ENCODE measurements at regions not wholly inside any gene's neighbourhood (a gene's known extent, or its start where the extent isn't known, plus 50 kb on each side); places are given as distances from the start of the nearest gene placed in this dataset.

DNA sequence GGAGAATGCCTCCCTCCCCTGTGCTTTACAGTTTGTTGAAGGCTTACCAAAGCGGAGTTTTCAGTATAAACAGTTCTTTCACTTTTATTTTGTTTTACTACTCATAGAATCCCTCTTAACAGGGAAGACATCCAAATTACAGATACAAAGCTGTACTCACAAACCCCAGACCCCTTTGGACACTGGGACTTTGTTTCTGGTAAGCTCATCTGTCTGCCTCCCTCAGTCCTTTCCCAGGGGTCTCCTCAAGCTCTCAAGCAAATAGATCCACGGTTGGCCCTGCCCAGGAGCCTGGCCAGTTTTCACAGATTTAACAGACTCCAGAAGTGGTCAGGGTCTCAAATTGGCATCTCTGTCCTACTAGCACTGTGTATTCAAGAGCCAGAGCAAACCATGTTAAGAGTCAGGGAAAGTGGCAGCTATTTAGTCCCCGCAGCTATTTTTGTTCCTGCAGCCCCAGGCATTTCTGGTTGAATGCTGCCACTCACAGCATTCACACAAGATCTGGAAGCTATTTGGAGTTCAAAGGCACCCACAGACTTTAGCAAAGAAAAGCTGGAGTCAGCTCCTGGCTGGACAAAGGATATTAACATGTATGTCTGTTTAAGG, 54.2 kb downstream of the TMEM100 start:
- DNase-seq: no peak

DNA sequence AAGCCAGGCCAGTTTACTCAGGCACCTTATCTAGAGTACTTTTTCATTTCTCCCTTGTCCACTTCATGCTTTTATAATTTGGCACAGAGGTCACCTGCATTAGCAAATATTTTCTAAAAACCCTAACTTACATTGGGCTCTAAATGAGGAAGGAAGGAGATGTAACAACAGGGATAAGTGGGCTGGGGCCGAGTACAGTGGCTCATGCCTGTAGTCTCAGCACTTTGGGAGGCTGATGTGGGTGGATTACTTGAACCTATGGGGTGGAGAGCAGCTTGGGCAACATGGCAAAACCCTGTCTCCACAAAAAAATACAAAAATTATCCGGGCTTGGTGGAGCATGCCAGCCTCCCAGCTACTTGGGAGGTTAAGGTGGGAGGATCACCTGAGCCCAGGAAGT, 55.9 kb downstream of the TMEM100 start:
- DNase-seq: no peak

DNA sequence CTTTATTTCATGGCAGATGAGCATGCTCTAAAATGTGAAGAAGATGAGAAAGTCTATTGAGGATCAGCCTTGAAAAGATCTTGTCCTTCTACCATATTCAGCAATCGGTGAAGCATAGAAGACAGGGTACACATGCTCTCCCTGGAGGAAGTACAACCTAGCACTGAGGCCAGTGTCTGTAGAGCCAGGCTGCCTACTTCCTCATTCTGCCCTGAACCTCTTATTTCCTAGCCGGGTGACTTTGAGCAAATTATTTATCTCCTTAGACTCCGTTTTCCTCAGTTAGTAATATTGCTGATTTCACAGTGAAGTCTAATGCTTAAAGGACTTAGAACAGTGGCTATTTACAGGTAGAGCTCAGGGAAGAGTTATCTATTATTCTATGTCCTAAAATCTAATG, 58.4 kb downstream of the TMEM100 start:
- DNase-seq: no peak

DNA sequence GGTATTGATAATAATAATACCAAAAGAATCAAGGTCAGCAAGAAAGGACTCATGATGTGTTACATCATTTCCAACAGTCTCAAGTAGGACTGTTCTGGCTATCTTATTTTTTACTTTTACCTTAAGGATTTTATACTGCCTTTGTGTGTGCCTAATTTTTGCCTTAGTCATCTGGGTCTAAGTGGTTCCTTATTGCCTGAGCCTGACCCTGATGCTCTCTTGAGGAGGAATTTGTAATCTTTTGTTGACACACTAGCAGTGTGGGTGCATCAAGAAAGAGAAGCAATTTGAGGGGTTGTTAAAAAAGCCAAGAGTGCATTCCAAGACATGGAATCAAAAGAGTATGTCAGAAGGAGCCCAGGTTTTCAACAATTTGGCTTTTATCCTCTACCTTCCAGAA, 59.3 kb downstream of the TMEM100 start:
- no peak for DNase-seq

DNA sequence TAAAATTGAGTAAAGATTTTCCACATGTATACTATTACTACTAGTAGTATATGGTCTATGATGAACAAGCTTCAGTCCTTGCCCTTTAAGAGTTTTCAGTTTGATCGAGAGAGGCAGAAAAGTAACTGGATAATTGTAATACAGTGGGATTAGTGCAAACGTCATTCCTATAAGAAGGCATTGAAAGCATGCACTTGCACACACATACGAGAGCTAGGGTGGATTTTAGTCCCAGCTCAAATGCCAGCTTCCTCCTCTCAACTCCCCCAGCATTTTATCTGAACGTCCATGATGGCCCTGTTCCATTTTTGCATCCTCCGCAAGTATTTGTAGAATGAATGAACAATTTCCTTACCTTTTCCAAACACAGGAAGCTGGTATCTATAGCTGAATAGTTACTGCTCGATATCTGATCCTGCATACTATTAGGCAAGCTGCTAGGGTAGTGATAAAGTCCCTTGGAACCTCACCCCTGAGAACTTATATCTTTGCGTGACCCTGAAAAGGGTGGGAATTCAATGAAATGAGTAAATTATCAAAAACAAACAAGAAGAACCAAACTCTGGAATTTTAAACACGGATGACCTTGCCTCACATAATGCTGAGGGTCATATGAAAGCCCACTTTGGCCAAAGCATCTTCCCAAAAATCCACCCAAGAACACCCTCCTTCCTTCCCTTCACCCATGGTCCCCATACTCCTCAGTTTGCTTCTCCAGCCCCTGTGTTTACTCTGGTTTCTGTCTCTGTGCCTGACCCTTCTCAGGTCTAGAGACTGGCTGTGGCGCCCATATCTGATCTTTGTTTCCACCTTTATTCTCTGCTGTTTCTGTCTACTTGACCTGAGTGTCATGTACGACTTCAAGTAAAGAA, 60.5 kb downstream of the TMEM100 start:
- no peak for DNase-seq

DNA sequence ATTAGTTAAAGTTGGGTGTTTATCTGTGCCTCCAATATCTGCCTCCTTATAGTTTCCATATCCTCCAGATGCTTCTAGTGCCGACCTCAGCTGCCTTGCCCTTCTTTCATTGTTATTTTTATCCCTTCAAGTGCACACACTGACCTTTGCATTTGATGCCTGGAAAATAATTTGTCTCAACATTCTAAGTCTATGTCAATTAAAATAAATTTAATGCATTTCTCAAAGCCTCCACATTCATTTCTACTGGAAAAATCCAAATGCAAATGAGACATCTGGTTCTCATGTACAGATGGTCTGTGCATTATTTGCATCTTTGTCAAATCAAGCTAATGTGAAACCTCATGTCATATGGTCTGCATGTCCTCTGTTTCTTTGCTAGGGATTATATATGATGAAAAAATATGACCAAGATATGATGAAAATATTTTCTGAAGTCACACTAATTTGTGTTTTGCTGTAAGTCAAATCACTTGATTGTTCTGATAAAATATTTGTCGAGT, 61.4 kb downstream of the TMEM100 start:
- DNase-seq: no peak

DNA sequence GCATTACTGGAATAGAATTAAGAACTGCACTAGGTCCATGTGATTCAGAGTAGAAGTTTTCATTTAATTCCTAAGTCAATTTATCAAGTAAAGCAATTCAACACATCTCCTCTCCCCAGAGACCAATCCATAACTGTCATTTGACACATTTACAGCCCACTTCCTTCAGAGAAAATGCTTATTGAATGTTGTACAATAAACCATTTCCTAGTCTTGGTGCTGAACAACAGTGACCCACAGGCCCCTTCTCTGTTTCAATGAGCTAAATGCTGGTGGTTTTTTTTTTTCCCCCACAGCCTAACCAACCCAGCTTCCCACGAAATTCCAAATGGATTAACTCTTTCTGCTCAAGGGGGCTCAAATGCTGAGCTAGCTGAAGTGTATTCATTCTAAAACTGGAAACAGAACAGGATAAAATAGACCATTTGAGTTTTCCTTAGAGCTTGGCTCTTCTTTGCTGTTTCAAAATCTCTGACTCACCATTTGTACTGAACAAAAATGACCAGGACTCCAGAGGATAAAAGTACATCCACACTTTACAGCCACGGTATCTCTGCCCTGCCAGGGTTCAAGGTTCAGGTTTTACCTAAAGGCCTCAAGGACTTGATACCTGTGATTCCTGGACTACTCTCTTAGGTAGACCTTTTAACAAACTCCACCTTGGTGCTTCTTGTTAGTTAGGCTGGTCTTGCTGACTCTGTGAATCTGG, 62.3 kb downstream of the TMEM100 start:
- no peak for DNase-seq

DNA sequence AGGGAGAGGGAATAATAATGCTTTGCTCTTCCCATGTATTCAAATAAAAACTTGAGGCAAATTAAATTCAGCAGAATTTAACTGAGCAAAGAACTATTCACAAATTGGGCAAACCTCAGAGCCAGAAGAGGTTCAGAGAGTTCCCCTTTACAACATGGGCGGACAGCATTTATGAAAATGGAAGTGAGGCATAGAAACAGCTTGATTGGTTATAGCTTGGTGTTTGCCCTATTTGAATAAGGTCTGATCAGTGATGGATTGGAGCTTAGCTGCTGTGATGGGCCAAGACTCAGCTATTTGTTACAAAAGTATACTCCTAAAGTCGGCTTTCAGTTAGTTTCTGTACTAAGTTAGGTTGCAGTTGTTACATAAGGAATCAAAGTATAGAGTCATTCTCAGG, 63.0 kb downstream of the TMEM100 start:
- no peak for DNase-seq

DNA sequence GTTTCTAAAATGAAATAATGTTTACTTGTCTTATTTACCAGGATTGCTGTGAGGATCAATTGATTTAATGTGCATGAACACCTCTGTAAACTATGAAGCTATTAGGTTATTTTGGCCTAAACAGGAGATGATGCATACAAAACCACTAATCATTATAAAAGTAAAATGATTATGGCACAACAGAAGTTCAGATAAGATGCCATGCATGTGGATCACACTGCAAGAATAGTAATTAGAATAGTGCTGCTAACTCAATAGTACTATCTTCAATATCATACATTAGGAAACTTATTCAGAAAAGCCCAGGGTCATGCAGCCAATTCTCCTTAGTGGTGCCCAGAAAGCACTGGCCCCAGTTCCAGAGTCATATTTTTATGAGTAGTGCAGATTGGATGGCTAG, 66.9 kb downstream of the TMEM100 start:
- no peak for DNase-seq

DNA sequence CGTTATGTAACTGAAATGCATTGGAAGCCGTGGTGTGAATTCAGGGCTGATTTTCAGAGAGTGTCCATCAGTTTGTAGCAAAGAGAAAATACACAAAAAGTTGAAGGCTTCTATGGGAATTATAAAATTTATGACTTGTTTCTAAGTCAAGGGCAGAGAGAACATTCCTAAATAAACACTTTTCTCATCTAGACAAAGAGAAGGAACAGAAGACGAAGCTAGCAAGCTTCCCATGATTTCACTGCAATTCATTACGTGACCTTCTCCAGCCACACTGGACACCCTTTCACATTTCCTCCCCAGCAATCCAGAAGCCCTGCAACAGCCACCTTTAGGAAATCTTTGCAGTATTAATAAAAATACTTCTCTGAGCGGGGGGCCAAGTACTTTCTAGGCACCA, 67.8 kb downstream of the TMEM100 start:
- DNase-seq: no peak

DNA sequence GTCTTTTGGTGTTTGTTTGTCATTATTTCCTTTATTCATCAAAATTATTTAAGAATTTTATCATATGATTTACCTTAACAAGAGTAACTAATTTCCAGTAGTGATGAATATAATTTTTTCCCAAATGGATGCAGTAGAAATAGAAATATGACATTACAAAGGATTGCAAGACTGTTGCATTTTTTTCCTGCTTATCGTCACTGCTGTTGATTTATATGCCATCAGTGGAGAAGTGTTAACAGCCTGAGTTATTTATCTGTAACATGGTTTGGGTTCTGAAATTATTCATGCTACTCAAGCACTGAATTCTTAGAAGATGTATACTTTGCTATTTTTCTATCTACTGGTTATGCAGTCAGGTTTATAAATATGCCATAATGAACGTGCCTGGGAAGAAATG, 68.6 kb downstream of the TMEM100 start:
- DNase-seq: no peak

DNA sequence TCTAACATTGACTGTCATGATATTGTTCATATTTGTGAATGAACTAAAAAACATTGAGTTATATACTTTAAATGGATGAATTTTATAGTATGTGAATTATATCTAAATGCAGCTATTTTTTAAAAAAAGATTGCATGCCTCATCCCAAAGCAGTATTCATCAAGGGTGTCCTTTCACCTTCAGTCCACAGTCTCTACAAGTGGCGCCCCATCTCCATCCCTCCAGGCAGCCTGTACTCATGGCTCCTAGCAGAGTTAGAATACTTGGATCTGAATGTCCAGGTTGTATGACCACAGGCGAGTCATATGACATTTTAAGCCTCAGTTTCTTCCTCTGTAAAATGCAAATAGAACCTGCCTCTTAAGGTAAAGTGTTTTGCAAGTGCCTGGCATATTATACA, 69.8 kb downstream of the TMEM100 start:
- DNase-seq: no peak

DNA sequence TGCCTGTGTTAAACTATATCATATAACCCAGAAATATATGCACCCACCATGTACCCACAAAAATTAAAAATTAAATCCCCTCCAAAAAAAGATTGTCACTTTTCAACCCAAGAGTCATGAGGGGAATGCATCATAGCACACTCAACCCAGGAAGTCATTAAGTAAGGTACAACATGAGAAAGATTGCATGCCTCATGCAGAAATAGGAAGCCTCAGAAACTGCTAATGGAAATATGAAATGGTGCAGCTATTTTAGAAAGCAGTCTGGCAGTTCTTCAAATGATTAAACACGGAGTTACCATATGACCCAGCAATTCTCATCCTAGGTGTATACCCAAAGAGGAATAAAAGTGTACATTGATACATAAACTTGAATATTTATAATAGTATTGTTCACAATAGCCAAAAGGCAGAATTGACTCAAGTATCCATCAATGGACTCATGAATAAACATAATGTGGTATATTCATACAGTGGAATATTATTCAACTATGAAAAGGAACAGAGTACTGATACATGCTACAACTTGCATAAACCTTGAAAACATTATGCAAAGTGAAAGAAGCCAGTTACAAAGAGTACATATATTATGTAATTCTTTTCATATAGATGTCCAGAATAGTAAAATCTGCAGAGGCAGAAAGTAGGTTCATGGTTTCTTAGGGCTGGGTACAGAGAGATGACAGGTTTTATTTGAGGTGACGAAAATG, 70.4 kb downstream of the TMEM100 start:
- no peak for DNase-seq

DNA sequence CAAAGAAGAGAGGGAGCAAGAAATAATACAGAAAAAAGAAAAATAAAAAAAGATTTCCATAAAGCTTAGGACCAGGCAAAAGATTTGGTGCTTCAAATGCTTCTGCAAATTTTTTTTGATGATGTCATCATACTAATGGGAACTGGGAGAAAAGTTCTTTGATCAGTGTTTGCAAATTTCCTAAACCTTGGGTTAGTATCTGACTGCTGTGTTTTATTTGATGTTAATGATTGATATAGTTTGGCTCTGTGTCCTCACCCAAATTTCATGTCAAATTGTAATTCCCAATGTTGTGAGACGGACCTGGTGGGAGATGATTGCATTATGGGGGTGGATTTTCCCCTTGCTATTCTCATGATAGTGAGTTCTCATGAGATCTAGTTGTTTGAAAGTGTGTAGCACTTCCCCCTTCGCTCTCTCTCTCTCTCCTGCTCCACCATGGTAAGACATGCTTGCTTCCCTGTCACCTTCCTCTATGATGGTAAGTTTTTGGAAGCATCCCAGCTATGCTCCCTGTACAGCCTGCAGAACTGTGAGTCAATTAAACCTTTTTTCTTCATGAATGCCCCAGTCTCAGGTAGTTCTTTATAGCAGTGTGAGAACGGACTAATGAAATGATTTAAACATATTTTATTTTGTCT, 72.6 kb downstream of the TMEM100 start:
- no peak for DNase-seq

DNA sequence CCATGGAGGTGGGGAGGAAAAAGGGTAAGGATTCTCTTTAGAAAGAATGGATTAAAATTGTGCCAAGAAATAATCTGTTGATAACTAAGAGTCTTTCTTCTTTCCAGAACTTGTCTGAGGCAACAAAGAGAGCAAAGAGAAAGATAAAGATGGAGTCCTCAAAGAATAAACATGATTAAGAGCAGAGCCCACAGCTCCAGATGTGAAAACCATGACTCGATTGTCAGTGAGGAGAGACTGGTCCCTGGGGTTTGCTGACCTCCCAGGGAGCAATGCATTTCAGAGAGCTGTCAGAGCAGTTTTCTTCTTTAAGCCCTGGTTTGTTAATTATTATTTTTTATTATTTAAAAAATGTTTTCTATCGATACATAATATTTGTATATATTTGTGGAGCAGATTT, 74.6 kb downstream of the TMEM100 start:
- DNase-seq: no peak

DNA sequence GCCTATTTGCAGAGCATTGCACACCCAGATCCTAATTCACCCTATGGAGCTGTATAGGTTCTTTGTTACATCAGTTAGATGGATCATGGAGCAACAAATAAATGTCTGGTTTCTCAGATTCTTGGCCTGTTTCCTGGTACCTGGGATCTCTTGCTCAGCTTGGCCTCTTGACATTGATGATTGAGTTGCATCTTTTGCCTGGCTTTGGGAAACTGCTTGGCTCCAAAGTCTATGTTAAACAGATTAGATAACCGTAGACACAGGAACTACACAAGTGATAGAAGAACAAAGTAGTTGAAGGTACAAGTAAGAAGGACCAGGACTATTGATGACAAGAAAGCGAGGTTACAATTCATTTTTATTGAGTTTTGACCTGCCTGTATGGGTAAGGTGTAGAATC, 77.3 kb downstream of the TMEM100 start:
- no peak for DNase-seq

DNA sequence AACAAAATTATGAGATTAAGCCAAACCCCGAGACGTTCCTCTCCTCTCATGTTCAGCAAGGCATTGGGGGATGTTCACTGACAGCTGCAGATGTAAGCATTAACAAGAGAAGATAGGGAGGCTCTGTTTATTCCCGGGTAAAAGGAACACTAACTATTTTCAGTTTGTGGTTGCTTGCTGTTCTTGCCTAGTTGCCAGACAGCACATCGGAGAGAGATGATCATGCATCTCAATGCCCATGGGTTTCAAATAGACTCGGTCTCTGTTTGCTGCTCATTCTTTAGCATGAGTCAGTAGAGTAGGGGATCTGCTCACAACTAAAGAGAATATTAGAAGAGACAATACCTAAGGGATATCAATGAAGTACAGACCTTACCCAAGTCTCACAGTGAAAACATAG, 78.3 kb downstream of the TMEM100 start:
- no peak for DNase-seq

DNA sequence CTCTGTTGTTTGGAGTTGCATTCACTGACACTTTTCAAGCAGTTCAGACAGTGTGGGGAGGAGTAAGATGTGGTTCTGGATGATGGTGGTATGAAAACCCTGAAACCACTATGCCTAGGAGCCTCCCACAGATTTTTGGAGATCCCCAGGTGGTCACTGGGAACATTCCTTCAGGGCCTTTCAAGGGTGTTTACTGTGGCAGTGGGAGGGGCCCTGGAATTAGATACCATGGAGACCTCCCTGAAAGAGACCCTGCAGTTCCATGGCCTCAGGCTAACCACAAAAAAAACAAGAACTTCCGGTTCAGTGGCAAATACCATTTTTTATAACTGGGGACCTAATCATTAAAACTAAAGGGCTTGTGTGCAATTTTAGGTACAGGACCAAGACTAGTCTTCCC, 79.9 kb downstream of the TMEM100 start:
- no peak for DNase-seq

DNA sequence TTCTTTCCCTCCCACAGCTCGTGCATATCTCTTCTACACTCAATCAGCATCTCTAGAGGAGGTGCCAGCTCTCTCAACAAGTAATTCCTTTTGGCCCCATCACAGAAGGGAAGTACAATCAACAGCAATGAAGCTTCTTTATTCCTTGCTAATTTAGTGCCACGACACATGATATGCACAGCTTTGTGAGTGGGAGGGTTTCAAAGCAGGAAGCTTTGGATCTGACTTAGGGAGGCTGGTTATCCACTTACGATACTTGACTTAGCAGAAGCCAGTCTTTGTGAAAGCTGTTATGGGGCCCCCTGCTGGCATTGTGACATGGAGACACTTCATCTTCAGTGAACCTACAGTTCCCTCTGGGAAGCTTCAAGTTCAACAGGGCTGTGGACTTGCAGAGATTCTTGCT, 81.0 kb downstream of the TMEM100 start:
- no peak for DNase-seq

DNA sequence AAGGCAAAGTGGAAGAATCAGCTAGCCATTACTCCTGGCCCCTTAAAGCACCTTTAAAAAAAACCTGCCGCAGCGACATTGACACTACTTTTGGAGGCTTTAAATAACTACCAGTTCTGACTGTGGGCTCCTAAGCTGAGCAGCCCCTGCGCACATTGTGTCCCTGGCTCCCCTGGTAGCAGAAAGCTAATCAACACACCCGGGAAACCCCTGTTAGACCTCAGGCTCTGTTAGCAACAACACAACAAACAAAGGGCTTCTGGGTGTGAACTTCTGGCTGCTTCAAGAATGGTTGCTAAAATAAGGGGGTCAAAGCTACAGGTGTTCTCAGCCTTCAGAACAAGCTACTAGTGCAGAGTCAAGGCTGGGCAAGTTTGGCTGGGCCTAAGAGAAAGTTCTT, 83.6 kb downstream of the TMEM100 start:
- DNase-seq: no peak

DNA sequence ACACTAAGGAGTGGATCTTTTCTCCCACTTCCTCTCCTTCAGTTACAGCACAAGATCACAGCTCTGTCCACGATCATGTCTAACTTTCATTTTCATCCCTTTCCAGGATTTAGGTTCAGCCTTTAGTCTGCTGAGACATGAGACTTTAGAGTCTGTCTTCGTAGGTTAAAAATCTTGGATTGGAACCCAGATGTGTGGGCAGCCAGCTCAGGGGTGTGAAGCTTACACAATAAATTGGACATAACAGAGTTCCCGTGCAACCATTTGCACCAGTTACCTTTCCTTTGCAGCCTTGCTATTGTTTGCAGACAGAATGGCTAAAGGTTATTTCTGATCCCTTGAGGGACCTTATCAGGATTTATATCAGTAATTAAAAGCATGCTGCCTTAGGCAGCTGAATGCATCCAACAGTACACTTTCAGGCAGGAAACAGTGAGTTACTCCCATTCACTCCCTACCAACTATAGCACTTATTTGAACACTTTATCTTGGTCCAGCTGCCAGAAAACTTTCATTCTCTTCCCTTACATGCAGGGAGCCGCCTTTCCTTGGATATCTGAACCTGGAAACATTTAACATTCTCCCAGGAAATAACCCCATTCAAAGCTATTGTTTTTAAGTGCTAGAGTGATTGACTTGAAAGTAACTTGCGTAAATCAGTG, 87.3 kb downstream of the TMEM100 start:
- DNase-seq: no peak

DNA sequence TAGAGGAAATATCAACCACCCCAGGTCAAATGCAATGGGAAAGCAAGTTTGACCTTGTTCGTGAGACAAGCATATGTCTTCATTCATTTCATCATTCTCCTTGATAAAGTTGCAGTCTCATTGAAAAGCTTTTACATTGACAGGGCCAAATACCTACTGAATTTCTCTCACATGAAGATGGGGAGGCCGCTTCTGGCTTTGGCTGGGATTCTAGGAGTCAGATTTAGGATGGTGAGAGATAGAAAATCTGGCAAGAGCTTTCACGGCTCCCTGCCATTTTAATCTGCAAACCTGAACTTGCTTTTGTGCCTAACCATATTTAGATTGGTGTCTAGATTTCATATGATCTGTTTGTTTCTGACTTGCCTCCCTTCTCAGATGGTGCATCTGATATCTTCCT, 88.0 kb downstream of the TMEM100 start:
- no peak for DNase-seq

Data from DMS79 (cell line).